ENCODE measurements at regions not wholly inside any gene's neighbourhood (a gene's known extent, or its start where the extent isn't known, plus 50 kb on each side); places are given as distances from the start of the nearest gene placed in this dataset.
A peak's percentile ranks its signal among the peaks of the same experiment; 100 is the strongest.

GRCh38 chr6:167643223-167643622, 183.5 kb upstream of the AFDN start:
- Histone ChIP-seq H3K9me3 (replicated peaks) (no peaks in the 10 kb centered on the region), H3K4me1 (peaks cover 19% of the 10 kb centered on the region)

GRCh38 chr6:167643716-167644115, 183.0 kb upstream of the AFDN start:
- TF ChIP-seq, protein P1, sequence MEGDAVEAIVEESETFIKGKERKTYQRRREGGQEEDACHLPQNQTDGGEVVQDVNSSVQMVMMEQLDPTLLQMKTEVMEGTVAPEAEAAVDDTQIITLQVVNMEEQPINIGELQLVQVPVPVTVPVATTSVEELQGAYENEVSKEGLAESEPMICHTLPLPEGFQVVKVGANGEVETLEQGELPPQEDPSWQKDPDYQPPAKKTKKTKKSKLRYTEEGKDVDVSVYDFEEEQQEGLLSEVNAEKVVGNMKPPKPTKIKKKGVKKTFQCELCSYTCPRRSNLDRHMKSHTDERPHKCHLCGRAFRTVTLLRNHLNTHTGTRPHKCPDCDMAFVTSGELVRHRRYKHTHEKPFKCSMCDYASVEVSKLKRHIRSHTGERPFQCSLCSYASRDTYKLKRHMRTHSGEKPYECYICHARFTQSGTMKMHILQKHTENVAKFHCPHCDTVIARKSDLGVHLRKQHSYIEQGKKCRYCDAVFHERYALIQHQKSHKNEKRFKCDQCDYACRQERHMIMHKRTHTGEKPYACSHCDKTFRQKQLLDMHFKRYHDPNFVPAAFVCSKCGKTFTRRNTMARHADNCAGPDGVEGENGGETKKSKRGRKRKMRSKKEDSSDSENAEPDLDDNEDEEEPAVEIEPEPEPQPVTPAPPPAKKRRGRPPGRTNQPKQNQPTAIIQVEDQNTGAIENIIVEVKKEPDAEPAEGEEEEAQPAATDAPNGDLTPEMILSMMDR (IDR thresholded peaks at IDR 0.05; ENCODE audit: borderline replicate concordance) = no peak
- Histone ChIP-seq H3K27ac (replicated peaks) (no peak overlapping the region), H3K4me3 (no peak overlapping the region), H3K4me1 (peaks cover 19% of the 10 kb centered on the region), H3K9me3 (replicated peaks) (no peaks in the 10 kb centered on the region), H3K27me3 (ENCODE audit: low read depth) (no peaks in the 10 kb centered on the region), H3K36me3 (no peaks in the 10 kb centered on the region)
- DNase-seq = no peak
- intact Hi-C loops (cut with micrococcal nuclease) = no loop called here

More at GRCh38 chr6:167643223-167643622, 183.5 kb upstream of the AFDN start:
- no peaks in the 10 kb centered on the region for H3K27me3 ChIP-seq (ENCODE audit: low read depth)
- no peaks in the 10 kb centered on the region for H3K36me3 ChIP-seq
- intact Hi-C loops (cut with micrococcal nuclease) = no loop called here
- no peak for DNase-seq
- H3K27ac ChIP-seq (replicated peaks) = no peak overlapping the region
- TF ChIP-seq, protein P1 (IDR thresholded peaks at IDR 0.05; ENCODE audit: borderline replicate concordance) = no peak
- H3K4me3 ChIP-seq = no peak overlapping the region

DNA sequence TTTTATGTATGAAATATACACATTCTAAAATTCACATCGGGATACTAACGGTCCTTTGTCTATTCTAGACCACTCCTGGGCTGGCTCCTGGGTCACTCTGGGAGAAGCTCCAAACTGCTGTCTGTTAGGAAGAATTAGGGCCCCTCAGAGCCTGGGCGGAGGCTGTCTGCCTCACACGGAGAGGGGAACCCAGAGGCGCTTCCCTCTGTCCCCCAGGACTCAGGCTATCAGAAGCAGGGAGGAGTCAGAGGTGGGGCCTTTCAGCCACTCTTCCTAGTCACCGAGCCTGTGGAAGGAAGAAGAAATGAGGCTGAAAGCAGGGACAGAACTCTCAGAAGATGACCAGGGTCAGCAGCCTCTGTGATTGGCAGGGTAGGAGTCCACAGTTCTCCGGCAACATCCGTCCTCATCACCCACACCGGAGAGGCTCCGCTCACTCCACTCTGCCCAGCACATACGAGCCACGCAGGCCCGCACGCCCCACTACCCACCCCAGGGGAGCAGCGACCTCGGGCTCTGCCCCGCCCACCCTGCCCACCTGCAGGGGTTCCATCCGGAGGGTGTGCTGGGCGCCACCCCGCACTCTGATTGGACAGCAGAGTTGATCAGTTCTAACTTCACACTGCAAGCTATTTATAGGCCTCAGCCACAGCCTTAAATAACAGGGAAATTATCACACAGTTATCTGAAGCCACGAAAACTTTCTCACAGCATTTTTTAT, 182.1 kb upstream of the AFDN start:
- no peaks in the 10 kb centered on the region for H3K36me3 ChIP-seq
- H3K9me3 ChIP-seq (replicated peaks) = no peaks in the 10 kb centered on the region
- H3K4me3 ChIP-seq = peak overlapping the region; percentile 55
- intact Hi-C loops (cut with micrococcal nuclease) = no loop called here
- DNase-seq = no peak
- TF ChIP-seq, protein P1 (IDR thresholded peaks at IDR 0.05; ENCODE audit: borderline replicate concordance) = no peak
- no peaks in the 10 kb centered on the region for H3K27me3 ChIP-seq (ENCODE audit: low read depth)
- peaks cover 19% of the 10 kb centered on the region for H3K4me1 ChIP-seq
- H3K27ac ChIP-seq (replicated peaks) = no peak overlapping the region

- H3K4me1 ChIP-seq = peaks cover 19% of the 10 kb centered on the region
- no peak for DNase-seq
- no peak overlapping the region for H3K4me3 ChIP-seq
- intact Hi-C loops (cut with micrococcal nuclease) = no loop called here
- no peak overlapping the region for H3K27ac ChIP-seq (replicated peaks)
- no peaks in the 10 kb centered on the region for H3K36me3 ChIP-seq
- TF ChIP-seq, protein P1 (IDR thresholded peaks at IDR 0.05; ENCODE audit: borderline replicate concordance) = no peak
- no peaks in the 10 kb centered on the region for H3K9me3 ChIP-seq (replicated peaks)
- no peaks in the 10 kb centered on the region for H3K27me3 ChIP-seq (ENCODE audit: low read depth)
Observed at GRCh38 chr6:167645368-167645767, 181.3 kb upstream of the AFDN start.

GRCh38 chr6:167647306-167647705, 179.4 kb upstream of the AFDN start:
- intact Hi-C loops (cut with micrococcal nuclease) = no loop called here
- TF ChIP-seq, protein P1 (IDR thresholded peaks at IDR 0.05; ENCODE audit: borderline replicate concordance) = no peak

More at GRCh38 chr6:167647306-167647705, 179.4 kb upstream of the AFDN start:
- H3K36me3 ChIP-seq = no peaks in the 10 kb centered on the region
- peaks cover 19% of the 10 kb centered on the region for H3K4me1 ChIP-seq
- H3K9me3 ChIP-seq (replicated peaks) = no peaks in the 10 kb centered on the region
- no peaks in the 10 kb centered on the region for H3K27me3 ChIP-seq (ENCODE audit: low read depth)
- DNase-seq = no peak
- H3K4me3 ChIP-seq = no peak overlapping the region
- no peak overlapping the region for H3K27ac ChIP-seq (replicated peaks)

Measured in left ventricle myocardium inferior (tissue), 1 donor.